ENCODE measurements at regions not wholly inside any gene's neighbourhood (a gene's known extent, or its start where the extent isn't known, plus 50 kb on each side); places are given as distances from the start of the nearest gene placed in this dataset.

GRCh38 chr5:7117961-7118360 lies 278.0 kb upstream of the ADCY2 start:
- no peaks in the 10 kb centered on the region for H3K79me2 ChIP-seq (ENCODE audit: insufficient read depth, low read length)
- H2AK5ac ChIP-seq (ENCODE audit: insufficient read length, low read length): no peak overlapping the region
- no peak overlapping the region for H3K27ac Mint-ChIP-seq
- H3K18ac ChIP-seq (ENCODE audit: insufficient read length, low read depth, low read length): no peak overlapping the region
- H4K20me1 ChIP-seq (ENCODE audit: control insufficient read depth, insufficient read depth, insufficient read length): no peaks in the 10 kb centered on the region
- H3K4me1 ChIP-seq (ENCODE audit: insufficient read depth, low read length): no peaks in the 10 kb centered on the region
- H4K5ac ChIP-seq (ENCODE audit: insufficient read length, low read depth, low read length): no peak overlapping the region
- no peak overlapping the region for H3K4me3 Mint-ChIP-seq
- H3K14ac ChIP-seq (ENCODE audit: insufficient read depth, low read length): no peak overlapping the region
- H3T11ph ChIP-seq (ENCODE audit: low read length): no peak overlapping the region
- H2AFZ ChIP-seq (ENCODE audit: low read length): no peak overlapping the region
- no peak overlapping the region for H3K23ac ChIP-seq (ENCODE audit: insufficient read length, low read depth, low read length)
- H3K4ac ChIP-seq (ENCODE audit: low read depth, low read length): no peak overlapping the region
- no peak for TF ChIP-seq CTCF (conservative IDR thresholded peaks at IDR 0.05)
- no peaks in the 10 kb centered on the region for H3K23me2 ChIP-seq (ENCODE audit: insufficient read length, low read depth, low read length, poor library complexity, severe bottlenecking)
- no peak overlapping the region for H3K27ac ChIP-seq (ENCODE audit: insufficient read length, low read depth, low read length)
- WGBS (ENCODE audit: extremely low coverage, insufficient read length, low lambda C conversion rate): no CpG with 5 or more reads among the region's 6 CpGs
- H2BK120ac ChIP-seq (ENCODE audit: low read depth, low read length, poor library complexity, severe bottlenecking): no peak overlapping the region
- H3K4me2 ChIP-seq (ENCODE audit: insufficient read depth, insufficient read length, low read length): no peak overlapping the region
- peaks cover 3% of the 10 kb centered on the region; the same call in 1 of the 2 replicates for H3K27me3 Mint-ChIP-seq (ENCODE audit: low read depth)
- no peaks in the 10 kb centered on the region for H3K27me3 ChIP-seq (ENCODE audit: insufficient read depth, low read length)
- no peak for DNase-seq
- H4K8ac ChIP-seq (replicated peaks; ENCODE audit: insufficient read length, low read depth, low read length): no peak overlapping the region
- H3K56ac ChIP-seq (ENCODE audit: insufficient read length, low read depth, low read length): no peak overlapping the region
- H2BK5ac ChIP-seq (ENCODE audit: insufficient read length, low read length): no peak overlapping the region
- H3K9ac ChIP-seq (ENCODE audit: extremely low read depth, insufficient read length, low read length): no peak overlapping the region
- H3K36me3 Mint-ChIP-seq (ENCODE audit: insufficient read depth in 1 of 3, low read depth in 3 of 3): no peaks in the 10 kb centered on the region
- no peaks in the 10 kb centered on the region for H3K4me1 Mint-ChIP-seq
- no peak overlapping the region for H2BK15ac ChIP-seq (ENCODE audit: low read depth, low read length)
- no peak overlapping the region for H4K91ac ChIP-seq (ENCODE audit: insufficient read length, low read depth, low read length)
- H2BK20ac ChIP-seq (ENCODE audit: low read depth, low read length, poor library complexity, severe bottlenecking): no peak overlapping the region
- no peaks in the 10 kb centered on the region for H3K79me1 ChIP-seq (ENCODE audit: insufficient read depth, low read depth, low read length, poor library complexity, severe bottlenecking)
- H3K9me3 ChIP-seq (ENCODE audit: control insufficient read depth, low read depth, low read length): no peaks in the 10 kb centered on the region
- peaks cover 8% of the 10 kb centered on the region in 2 experiments; a peak in 4 of 5 replicates for H3K9me3 Mint-ChIP-seq
- H2BK12ac ChIP-seq (ENCODE audit: insufficient read length, low read depth, low read length): no peak overlapping the region

Data from H9 (cell line).